Activated T-cell treated with anti-CD3 and anti-CD28 coated beads for 48 hours (primary cell): ENCODE measurements at regions not wholly inside any gene's neighbourhood (a gene's known extent, or its start where the extent isn't known, plus 50 kb on each side); places are given as distances from the start of the nearest gene placed in this dataset.
"Not testable (repeated sequence)": the region's sequence is repeated elsewhere in the genome, so short reads cannot be mapped to it uniquely, and the experiment has no call there.

Source experiments
- DNase-seq: peaks from one replicate; pipeline ENCODE4 v3.0.0-alpha.2; 2020; ENCODE audit warnings: low read depth

GRCh38 chr5:104843822-104844221 is 1281.2 kb upstream of the NUDT12 start:
- DNase-seq = no peak

DNA sequence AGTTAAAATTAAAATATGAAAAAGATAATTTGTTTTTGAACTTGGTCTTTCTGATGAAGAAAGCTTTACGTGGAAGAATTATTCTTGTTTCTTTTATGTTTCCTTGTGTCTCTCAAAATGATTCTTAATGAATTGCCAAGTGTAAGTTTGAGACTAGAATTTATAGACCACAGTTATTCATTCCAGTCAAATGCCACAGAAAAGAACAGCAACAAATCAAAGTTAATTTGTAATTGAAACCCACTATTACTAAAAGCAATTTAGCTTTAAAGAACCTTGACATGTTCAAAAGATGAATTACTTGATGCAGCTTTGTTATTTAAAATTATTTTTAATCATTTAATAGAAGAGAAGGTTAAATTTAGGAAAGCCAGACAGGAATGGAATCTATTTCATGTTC is 1277.7 kb upstream of the NUDT12 start:
- DNase-seq = no peak

- not testable (repeated sequence) for DNase-seq
These were observed 1268.9 kb upstream of the NUDT12 start for GRCh38 chr5:104831515-104831914.

DNA sequence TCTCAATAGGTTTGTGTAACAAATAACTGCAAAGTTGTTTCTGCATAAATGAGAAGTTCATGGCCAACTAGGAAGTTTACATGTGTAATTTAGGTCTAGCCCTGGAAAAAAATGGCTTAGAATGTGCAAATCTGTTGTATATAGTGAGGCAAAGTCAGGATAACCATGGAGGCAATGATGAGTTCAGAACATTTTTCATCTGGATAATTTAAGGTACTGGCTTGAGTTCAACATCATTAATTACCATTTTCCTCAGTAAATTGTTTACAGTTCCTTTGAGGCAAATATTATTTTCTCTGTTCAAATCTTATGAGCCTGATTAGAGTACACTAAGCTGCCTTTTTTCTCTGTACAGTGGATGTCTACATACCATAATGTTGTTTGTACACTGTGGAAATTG is 1259.0 kb upstream of the NUDT12 start:
- DNase-seq = no peak

DNA sequence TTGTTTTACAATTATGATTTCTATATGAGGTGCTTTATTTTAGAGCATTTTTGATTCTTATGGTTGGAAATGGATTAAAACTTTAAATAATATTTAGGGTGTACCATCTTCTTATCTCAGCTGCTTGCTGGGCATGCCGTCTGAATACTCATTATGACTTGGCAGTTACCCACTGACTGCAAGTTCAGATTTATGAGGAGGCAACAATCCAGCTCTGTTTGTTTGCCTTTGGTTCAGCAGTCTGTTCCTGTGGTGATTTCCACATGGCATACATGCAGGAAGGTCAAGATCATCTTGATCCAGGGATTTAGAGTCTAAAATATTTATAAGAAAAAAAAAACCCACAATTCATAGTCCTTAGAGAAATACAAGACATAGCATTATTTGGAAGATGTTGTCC is 1254.5 kb upstream of the NUDT12 start:
- no peak for DNase-seq

- no peak for DNase-seq
These were observed 1252.6 kb upstream of the NUDT12 start for GRCh38 chr5:104815212-104815611.

DNA sequence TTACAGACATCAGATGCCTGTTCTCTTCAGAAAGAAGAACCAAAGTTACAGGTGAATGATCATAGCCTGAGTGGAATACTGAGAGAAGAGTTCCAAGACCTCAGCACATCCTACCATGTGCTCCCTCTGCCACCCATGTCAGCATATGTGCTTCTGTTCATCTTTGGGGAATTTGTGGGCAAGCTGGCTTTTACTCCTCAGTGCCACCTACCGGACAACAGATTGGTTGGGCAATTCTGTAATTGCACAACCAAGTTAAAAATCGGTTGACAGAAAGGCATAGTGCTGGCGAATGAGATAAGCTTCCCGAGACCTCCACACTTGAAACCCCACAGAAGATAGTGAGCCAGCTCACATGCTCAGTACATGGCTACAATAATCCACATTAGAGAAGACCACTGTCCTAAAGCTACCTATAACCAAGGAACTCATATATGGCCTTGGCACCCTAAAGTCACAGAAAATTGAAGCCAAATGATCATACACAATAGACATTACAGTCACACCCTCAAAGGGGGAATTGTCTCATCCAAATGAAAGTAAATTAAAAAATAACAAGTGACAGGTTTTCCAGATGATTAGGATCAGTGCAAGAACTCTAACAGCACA is 1238.0 kb upstream of the NUDT12 start:
- DNase-seq = no peak

DNA sequence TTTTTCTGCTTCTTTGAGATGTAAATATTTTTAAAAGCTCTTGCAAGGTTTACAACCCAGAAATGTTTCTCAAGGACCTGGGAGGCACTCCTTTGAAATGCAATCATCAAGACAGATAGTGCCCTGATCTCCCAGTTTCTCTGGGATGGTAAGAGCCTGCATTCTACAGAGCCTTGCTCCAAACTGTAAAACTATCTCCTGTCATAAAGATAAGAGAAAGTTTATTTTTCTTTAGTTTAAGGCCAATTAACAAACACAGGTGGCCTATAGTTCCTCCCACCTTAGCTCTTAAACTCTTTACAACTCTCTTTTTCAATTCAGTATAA is 1231.1 kb upstream of the NUDT12 start:
- DNase-seq = no peak

- DNase-seq = no peak
These were observed 1230.6 kb upstream of the NUDT12 start for GRCh38 chr5:104793031-104793754.

DNA sequence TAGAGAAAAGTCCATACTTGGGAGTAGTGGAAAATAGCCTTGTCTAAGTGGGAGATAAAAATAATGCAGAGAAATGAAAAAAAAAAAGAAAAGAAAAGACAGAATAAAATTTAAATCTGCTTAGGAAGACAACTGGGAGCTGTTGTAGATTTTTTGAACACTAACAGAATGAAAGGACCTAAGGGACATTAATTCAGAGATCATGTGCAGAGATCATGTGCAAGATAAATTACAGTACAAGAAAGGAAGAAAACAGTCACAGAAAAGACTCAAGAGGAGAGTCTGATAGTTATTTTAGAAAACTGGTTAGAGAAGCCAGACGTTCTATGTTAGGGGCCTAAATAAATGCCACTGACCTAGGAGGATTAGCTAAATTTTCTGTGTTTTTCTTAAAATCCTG is 1226.8 kb upstream of the NUDT12 start:
- DNase-seq = no peak

DNA sequence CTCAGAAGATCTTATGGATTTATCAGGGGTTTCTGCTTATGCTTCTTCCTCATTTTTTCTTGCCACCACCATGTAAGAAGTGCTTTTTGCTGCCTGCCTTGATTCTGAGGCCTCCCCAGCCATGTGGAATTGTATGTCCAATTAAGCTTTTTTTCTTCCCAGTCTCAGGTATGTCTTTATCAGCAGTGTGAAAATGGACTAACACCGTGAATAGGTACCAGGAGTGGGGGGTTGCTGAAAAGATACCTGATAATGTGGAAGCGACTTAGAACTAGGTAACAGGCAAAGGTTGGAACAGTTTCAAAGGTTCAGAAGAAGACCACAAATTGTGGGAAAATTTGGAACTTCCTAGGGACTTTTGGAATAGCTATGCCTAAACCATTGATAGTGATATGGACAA is 1222.5 kb upstream of the NUDT12 start:
- DNase-seq = no peak

GRCh38 chr5:104774372-104774771 is 1211.8 kb upstream of the NUDT12 start:
- no peak for DNase-seq

GRCh38 chr5:104764197-104764596 is 1201.6 kb upstream of the NUDT12 start:
- no peak for DNase-seq

DNA sequence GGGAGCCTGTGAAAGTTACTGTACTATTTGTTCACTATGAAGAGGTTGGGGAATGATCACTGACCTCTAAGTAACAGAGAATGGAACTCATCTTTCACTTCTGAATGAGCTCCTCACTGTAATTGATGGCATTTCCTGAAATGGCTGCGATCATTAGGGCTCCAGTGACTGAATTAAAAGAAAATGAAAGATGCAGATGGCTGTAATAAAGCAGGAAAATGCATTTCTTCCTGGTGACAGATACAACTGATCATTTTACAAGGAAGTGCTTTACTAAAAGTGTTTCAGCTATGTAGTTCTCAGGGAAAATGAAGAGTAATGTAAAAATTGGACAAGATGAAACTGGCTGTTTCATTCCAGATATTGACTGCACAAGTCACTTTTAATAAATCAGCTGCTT is 1200.6 kb upstream of the NUDT12 start:
- no peak for DNase-seq

- DNase-seq = no peak
These were observed 1195.3 kb upstream of the NUDT12 start for GRCh38 chr5:104757915-104758314.

DNA sequence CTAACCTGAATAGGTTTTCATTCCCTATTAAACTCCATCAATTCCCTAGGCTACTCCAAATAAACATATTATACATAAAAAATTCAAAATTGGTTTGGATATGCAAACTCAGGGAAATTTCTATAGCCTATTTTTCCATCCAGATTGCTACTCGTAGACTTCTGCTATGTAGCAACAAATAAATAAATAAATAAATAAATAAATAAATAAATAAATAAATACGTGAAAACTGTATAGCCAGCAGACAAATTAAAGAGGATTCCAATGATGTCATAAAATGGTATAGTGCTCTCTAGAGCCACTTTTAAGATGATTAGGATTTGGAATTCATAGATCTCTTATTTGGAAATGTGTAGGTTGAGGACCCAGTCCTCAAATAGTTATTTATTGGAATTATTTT is 1193.2 kb upstream of the NUDT12 start:
- DNase-seq = no peak

GRCh38 chr5:104754311-104754995 is 1191.9 kb upstream of the NUDT12 start:
- no peak for DNase-seq

- DNase-seq = no peak
These were observed 1189.4 kb upstream of the NUDT12 start for GRCh38 chr5:104751969-104752368.

GRCh38 chr5:104739905-104740304 is 1177.3 kb upstream of the NUDT12 start:
- no peak for DNase-seq

- no peak for DNase-seq
These were observed 1176.9 kb upstream of the NUDT12 start for GRCh38 chr5:104739503-104739902.

- DNase-seq = no peak
These were observed 1173.5 kb upstream of the NUDT12 start for GRCh38 chr5:104736073-104736472.

GRCh38 chr5:104734046-104734445 is 1171.5 kb upstream of the NUDT12 start:
- DNase-seq = no peak

- DNase-seq = no peak
These were observed 1170.6 kb upstream of the NUDT12 start for GRCh38 chr5:104733063-104733669.
